ENCODE measurements at regions not wholly inside any gene's neighbourhood (a gene's known extent, or its start where the extent isn't known, plus 50 kb on each side); places are given as distances from the start of the nearest gene placed in this dataset.

DNA sequence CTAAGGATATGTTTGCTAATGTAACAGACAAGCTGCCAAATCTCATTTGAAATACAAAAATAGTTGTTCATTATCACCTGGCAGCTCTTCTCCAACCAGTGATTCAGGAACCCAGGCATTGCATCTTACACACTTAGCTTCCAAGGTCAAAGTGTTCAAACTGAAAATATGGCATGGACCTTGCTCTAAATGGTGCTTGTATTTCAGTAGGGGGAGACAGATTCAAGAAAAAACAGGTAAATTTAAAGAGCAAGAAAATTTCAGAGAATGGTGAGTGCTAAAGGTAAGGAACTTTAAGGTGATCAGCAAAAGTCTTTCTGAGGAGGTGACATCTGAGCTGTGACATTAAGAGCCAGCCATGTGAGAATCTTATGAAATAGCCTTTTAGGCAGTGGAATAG, 82.8 kb upstream of the E2F8 start:
- H3K9me3 ChIP-seq, result no peaks in the 10 kb centered on the region
- H3K4me1 ChIP-seq, result peaks cover 0 to 5% (median 0%) of the 10 kb centered on the region in 12 donors
- peaks cover 0 to 5% (median 0%) of the 10 kb centered on the region in 9 donors for H3K27me3 ChIP-seq
- H3K4me3 ChIP-seq, result no peak overlapping the region
- TF ChIP-seq POLR2A (IDR thresholded peaks at IDR 0.05), result no peak
- TF ChIP-seq CTCF (IDR thresholded peaks at IDR 0.05), result peak in 1 of 12 donors; percentile 17
- H3K36me3 ChIP-seq, result no peaks in the 10 kb centered on the region
- no peak overlapping the region for H3K27ac ChIP-seq
- no peak for ATAC-seq
- DNase-seq, result no peak
- intact Hi-C loops (cut with DNase I), result no loop called here

- Histone ChIP-seq H3K27me3 (peaks cover 0 to 5% (median 0%) of the 10 kb centered on the region in 9 donors), H3K4me3 (no peak overlapping the region), H3K4me1 (peaks cover 0 to 13% (median 0%) of the 10 kb centered on the region in 12 donors), H3K27ac (no peak overlapping the region), H3K9me3 (no peaks in the 10 kb centered on the region), H3K36me3 (no peaks in the 10 kb centered on the region)
- no peak for DNase-seq
- 58 to 83% (median 76%) methylated on average over 2 of the region's 2 CpGs for WGBS, 4 donors
- intact Hi-C loops (cut with DNase I), result no loop called here
- ATAC-seq, result no peak
- no peak for TF ChIP-seq POLR2A (IDR thresholded peaks at IDR 0.05)
- TF ChIP-seq CTCF (IDR thresholded peaks at IDR 0.05), result no peak
Observed at GRCh38 chr11:19321351-19321750, 80.6 kb upstream of the E2F8 start.

DNA sequence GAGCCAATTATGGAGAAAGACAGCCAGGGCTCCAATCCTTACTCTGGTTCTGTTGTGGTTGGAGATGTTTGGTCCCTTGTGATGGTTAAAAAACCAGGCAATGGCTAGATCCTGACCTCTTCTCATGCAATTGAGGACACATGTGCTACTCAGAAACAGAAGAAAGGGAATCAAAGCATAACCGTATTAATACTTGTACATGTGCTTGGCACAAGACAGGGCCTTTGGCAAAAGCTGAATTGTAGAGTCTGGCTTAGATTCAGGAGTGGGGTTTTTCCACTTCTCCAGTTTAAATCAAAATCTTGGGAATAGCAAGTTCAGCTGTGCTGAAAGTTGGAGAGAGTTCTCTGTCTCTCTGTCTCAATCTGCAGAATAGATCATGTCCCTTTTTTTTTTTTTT, 80.1 kb upstream of the E2F8 start:
- intact Hi-C loops (cut with DNase I), result no loop called here
- Histone ChIP-seq H3K27me3 (peaks cover 0 to 5% (median 0%) of the 10 kb centered on the region in 9 donors), H3K9me3 (no peaks in the 10 kb centered on the region), H3K4me3 (no peak overlapping the region), H3K27ac (no peak overlapping the region), H3K4me1 (peaks cover 0 to 15% (median 0%) of the 10 kb centered on the region in 12 donors), H3K36me3 (no peaks in the 10 kb centered on the region)
- no peak for DNase-seq
- WGBS, 4 donors, result 23 to 53% (median 37%) methylated on average over 1 of the region's 1 CpG
- peak in 3 of 4 donors; percentile 30 to 79 (median 70) for ATAC-seq
- no peak for TF ChIP-seq CTCF (IDR thresholded peaks at IDR 0.05)
- no peak for TF ChIP-seq POLR2A (IDR thresholded peaks at IDR 0.05)

DNA sequence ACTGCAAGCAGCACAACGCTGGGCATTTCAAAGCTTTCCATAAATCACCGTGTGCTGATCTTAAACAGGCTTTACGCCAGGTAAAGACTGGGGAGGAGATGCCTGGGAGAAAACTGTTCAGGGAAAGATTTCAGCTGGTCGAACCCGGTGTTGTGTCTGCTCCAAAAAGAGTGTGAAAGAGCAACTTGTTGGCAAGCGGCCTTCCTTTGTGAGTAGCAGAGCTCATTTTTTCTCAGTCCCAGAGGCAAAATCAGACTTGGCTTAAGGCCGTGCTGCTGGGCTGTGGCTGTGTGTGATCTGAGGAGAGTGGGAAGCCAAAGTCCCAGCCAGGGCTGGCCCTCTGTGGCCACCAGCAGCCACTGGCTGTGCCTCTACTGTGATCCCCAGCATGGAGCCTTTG, 75.7 kb upstream of the E2F8 start:
- intact Hi-C loops (cut with DNase I), result loop anchor here in 4 of 10 donors (10.0 kb wide), 2 partner anchors 242 to 428 kb away; no protein-coding TSS in a partner anchor
- TF ChIP-seq CTCF (IDR thresholded peaks at IDR 0.05) (no peak), POLR2A (IDR thresholded peaks at IDR 0.05) (no peak)
- 53 to 61% (median 57%) methylated on average over 7 of the region's 7 CpGs for WGBS, 4 donors
- Histone ChIP-seq H3K4me1 (peaks cover 0 to 20% (median 0%) of the 10 kb centered on the region in 12 donors), H3K27me3 (peaks cover 0 to 3% (median 0%) of the 10 kb centered on the region in 9 donors), H3K27ac (no peak overlapping the region), H3K9me3 (no peaks in the 10 kb centered on the region), H3K4me3 (no peak overlapping the region), H3K36me3 (no peaks in the 10 kb centered on the region)
- peak in 3 of 4 donors; percentile 42 to 81 (median 73) for ATAC-seq
- peak in 4 of 5 donors; percentile 22 to 76 (median 48) for DNase-seq
